ENCODE measurements at regions not wholly inside any gene's neighbourhood (a gene's known extent, or its start where the extent isn't known, plus 50 kb on each side); places are given as distances from the start of the nearest gene placed in this dataset.

- no peak for TF ChIP-seq CTCF (IDR thresholded peaks at IDR 0.05)
- TF ChIP-seq POLR2AphosphoS5 (IDR thresholded peaks at IDR 0.05), result no peak
- TF ChIP-seq POLR2A (IDR thresholded peaks at IDR 0.05), result no peak
These were observed 231.8 kb downstream of the ARAP2 start for GRCh38 chr4:36012503-36012902.
